Astrocyte of the cerebellum (primary cell): ENCODE measurements at regions not wholly inside any gene's neighbourhood (a gene's known extent, or its start where the extent isn't known, plus 50 kb on each side); places are given as distances from the start of the nearest gene placed in this dataset.

Experiments
- DNase-seq: peaks from one replicate; pipeline ENCODE4 v3.0.0-alpha.2; 2011; ENCODE audit warnings: low read depth
- H3K4me3 ChIP-seq: 2 replicates; pipeline ENCODE4 v1.5.1; 2011; ENCODE audit warnings: mild to moderate bottlenecking, low read depth, low read length, moderate library complexity
- in situ Hi-C: cut with HindIII; loops from 2 replicates; pipeline ENCODE4 v1.10.0; 2017; ENCODE audit warnings: low sequenced_read_pairs
- TF ChIP-seq, protein P1 (sequence below): IDR thresholded peaks from 2 replicates; pipeline ENCODE4 v1.5.1; 2012; ENCODE audit warnings: low read length, low read depth, moderate library complexity, mild to moderate bottlenecking; ENCODE audit errors: missing control alignments

DNA sequence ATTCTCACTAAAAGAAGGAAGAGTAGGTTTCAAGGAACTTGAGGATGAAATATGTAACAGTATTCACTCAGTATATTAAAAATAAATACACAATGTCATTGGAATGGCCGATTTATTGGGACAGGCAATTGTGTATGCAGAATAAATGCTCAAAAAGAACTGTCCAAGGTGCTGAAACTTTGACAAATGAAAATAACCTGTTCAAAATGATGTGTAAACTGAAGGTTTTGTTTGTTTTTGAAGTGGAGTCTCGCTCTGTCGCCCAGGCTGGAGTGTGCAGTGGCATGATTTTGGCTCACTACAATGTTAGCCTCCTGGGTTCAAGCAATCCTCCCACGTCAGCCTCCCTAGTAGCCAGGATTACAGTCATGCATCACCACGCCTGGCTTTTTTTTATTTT, 318.7 kb upstream of the RBFOX1 start:
- TF ChIP-seq, protein P1, sequence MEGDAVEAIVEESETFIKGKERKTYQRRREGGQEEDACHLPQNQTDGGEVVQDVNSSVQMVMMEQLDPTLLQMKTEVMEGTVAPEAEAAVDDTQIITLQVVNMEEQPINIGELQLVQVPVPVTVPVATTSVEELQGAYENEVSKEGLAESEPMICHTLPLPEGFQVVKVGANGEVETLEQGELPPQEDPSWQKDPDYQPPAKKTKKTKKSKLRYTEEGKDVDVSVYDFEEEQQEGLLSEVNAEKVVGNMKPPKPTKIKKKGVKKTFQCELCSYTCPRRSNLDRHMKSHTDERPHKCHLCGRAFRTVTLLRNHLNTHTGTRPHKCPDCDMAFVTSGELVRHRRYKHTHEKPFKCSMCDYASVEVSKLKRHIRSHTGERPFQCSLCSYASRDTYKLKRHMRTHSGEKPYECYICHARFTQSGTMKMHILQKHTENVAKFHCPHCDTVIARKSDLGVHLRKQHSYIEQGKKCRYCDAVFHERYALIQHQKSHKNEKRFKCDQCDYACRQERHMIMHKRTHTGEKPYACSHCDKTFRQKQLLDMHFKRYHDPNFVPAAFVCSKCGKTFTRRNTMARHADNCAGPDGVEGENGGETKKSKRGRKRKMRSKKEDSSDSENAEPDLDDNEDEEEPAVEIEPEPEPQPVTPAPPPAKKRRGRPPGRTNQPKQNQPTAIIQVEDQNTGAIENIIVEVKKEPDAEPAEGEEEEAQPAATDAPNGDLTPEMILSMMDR, result no peak
- in situ Hi-C loops, result no loop called here
- DNase-seq, result no peak
- H3K4me3 ChIP-seq, result no peak overlapping the region

DNA sequence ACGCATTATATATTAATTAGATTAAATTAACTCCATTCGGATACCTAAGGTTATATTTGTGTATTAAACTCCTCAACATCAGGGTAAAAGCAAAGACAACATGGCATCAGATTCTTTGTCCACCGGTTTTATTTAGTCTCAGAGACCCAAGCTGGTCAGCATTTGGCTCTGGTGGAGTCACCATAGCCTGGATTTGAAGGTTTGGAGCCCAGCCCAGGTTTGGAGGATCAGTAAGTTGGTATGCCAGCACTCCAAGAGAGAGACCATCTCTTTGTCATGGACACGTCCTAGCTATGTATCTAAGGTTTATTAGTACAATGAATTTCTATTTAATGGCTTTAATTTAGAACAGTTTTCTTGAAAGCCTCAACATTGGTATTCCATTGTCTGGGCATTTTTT, 328.4 kb upstream of the RBFOX1 start:
- TF ChIP-seq, protein P1, result no peak
- no peak for DNase-seq
- H3K4me3 ChIP-seq, result no peak overlapping the region
- in situ Hi-C loops, result no loop called here

DNA sequence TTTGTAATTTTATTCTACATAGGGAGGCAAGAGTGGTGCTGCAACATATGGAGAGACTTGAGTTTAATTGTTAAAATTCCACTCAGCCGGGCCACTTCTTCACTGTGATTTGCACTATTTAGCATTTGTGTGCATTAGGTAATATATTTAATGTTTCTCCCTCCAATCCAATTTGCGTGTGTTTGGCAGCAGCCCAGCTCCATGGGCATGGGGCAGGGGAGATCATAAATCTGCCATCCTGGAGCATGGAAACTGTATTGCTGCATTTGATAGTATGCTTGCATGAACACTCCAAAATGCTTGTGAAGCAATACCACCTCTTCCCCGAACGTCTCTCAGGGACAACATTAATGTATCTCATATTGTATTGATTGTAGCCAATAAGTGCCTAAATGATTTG, 339.1 kb upstream of the RBFOX1 start:
- in situ Hi-C loops, result no loop called here
- DNase-seq, result no peak
- TF ChIP-seq, protein P1, result no peak
- H3K4me3 ChIP-seq, result no peak overlapping the region

DNA sequence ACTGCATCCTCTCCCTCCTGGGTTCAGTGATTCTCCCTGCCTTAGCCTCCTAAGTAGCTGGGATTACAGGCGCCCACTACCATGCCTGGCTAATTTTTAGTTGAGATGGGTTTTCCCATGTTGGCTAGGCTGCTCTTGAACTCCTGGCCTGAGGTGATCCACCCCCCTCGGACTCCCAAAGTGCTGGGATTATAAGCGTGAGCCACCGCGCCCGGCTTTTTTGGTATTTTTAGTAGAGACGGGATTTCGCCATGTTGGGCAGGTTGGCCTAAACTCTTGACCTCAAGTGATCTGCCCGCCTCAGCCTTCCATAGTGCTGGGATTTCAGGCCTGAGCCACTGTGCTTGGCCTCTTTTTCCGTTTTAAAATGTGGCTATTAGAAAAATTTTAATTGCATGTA, 343.8 kb upstream of the RBFOX1 start:
- TF ChIP-seq, protein P1, result no peak
- no peak overlapping the region for H3K4me3 ChIP-seq
- in situ Hi-C loops, result no loop called here
- no peak for DNase-seq

DNA sequence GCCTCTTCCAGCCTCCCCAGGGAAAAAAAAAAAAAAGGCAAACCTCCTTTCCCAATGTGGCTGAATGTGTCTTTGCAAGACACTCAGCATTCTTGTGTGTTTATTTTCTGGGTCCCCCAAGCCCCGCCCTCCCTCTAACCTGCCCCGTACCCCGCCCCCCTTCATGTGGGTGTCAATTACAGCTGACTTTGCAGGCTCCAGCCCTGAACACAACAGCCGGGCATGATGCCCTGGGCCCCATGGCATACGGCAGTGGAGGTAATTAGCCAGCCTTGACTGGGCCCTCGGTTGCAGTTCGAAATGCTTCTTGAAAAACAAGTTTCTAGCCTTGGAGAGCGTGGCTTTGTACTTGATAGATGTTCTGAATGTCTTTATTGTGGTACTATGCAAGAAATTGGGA, 354.7 kb upstream of the RBFOX1 start:
- TF ChIP-seq, protein P1, result no peak
- in situ Hi-C loops, result no loop called here
- H3K4me3 ChIP-seq, result no peak overlapping the region
- no peak for DNase-seq

DNA sequence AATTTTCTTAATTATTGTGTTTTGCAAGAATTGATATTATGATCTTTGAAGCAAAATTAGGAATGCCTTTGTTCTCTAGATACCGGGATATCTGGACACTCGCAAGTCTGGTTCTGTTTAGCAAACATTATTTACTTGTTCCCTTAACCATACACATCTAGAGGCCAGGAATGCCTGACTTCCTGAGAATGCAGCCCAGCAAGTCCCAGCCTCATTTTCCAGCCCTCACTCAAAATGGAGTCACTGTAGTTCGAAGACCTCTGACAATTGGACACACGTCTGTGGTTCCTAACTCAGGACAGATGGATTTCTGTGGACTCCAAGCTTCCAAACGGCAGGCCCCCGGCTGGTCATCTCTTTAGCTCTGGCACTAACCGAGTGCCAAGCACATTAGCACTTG, 355.4 kb upstream of the RBFOX1 start:
- DNase-seq, result no peak
- in situ Hi-C loops, result no loop called here
- TF ChIP-seq, protein P1, result no peak
- H3K4me3 ChIP-seq, result no peak overlapping the region

DNA sequence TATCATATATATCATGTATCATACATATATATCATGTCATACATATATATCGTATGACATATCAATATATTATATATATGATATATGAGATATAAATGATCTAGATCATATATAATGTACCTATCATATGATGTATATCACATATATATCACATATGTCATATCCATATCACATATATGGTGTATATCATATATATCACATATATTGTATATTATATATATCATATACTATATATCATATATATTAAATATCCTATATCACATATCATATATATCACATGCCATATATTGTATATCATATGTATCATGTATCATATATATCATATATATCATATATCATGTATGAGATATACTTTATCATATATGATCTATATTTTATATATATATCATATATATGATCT, 355.9 kb upstream of the RBFOX1 start:
- DNase-seq, result no peak
- in situ Hi-C loops, result no loop called here

More for the DNA sequence above, 355.9 kb upstream of the RBFOX1 start:
- TF ChIP-seq, protein P1, result no peak
- no peak overlapping the region for H3K4me3 ChIP-seq
